ENCODE measurements at regions not wholly inside any gene's neighbourhood (a gene's known extent, or its start where the extent isn't known, plus 50 kb on each side); places are given as distances from the start of the nearest gene placed in this dataset.

- no peak for DNase-seq (ENCODE audit: low spot score in 2 of 2)
- TF ChIP-seq EP300 (IDR thresholded peaks at IDR 0.05), result no peak
- no peak for TF ChIP-seq CTCF (IDR thresholded peaks at IDR 0.05)
- TF ChIP-seq POLR2A (IDR thresholded peaks at IDR 0.05), result no peak
- H3K4me3 ChIP-seq, result no peak overlapping the region
Measured at GRCh38 chr3:194029846-194030245, 106.1 kb upstream of the HES1 start.

DNA sequence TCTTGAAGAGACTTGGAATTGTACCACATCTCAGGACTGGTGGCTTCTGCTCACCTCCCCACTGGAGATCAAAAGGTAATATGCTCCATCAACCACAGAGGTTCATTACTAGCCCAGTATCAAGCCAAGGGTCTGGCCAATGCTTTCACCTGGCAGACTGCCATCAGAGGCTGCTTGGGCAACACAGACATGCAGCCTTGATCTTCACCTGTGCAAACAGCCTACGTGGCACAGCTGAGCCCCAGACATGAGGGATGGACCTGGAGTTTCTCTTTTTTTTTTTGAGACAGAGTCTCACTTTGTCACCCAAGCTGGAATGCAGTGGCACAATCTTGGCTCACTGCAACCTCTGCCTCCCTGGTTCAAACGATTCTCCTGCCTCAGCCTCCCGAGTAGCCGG, 105.6 kb upstream of the HES1 start:
- H3K9me3 ChIP-seq, result no peaks in the 10 kb centered on the region
- H3K36me3 ChIP-seq, result no peaks in the 10 kb centered on the region
- no peaks in the 10 kb centered on the region for H3K27me3 ChIP-seq
- H3K27ac ChIP-seq, result no peak overlapping the region
- WGBS, 2 donors, result 91 to 93% methylated on average over 4 of the region's 4 CpGs
- no peak overlapping the region for H3K4me3 ChIP-seq
- H3K4me1 ChIP-seq, result peaks cover 0 to 3% (median 0%) of the 10 kb centered on the region in 4 donors
- TF ChIP-seq CTCF (IDR thresholded peaks at IDR 0.05) (no peak), EP300 (IDR thresholded peaks at IDR 0.05) (no peak), POLR2A (IDR thresholded peaks at IDR 0.05) (no peak)
- DNase-seq (ENCODE audit: low spot score in 2 of 2), result no peak

More at GRCh38 chr3:194029846-194030245, 106.1 kb upstream of the HES1 start:
- H3K27ac ChIP-seq, result no peak overlapping the region
- H3K9me3 ChIP-seq, result no peaks in the 10 kb centered on the region
- H3K27me3 ChIP-seq, result no peaks in the 10 kb centered on the region
- H3K4me1 ChIP-seq, result no peaks in the 10 kb centered on the region
- no peaks in the 10 kb centered on the region for H3K36me3 ChIP-seq

DNA sequence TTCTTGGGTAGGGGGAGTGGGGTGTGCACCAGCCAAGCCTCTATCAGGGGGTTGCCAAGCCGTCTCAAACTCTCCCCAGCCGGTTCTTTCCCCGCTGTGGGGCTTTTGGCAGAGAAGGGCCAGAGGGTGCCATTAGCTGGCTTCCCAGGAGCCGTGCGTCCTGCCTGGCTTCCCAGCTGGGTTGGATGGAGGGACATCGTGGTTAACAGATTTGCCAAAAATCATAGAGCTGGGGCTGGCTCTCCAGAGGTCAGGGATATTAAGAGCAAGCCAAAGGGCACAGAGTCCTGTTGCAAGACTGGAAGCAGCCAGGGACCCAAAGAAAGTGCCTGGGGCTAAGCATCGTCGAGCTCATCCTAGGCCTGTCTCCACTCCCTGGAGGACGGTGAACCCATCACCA, 104.6 kb upstream of the HES1 start:
- TF ChIP-seq POLR2A (IDR thresholded peaks at IDR 0.05) (no peak), CTCF (IDR thresholded peaks at IDR 0.05) (no peak), EP300 (IDR thresholded peaks at IDR 0.05) (no peak)
- Histone ChIP-seq H3K36me3 (no peaks in the 10 kb centered on the region), H3K27me3 (no peaks in the 10 kb centered on the region), H3K9me3 (no peaks in the 10 kb centered on the region), H3K4me3 (no peak overlapping the region), H3K27ac (no peak overlapping the region), H3K4me1 (peaks cover 0 to 7% (median 0%) of the 10 kb centered on the region in 4 donors)
- DNase-seq (ENCODE audit: low spot score in 2 of 2), result no peak
- 90 to 93% methylated on average over 9 of the region's 9 CpGs for WGBS, 2 donors

DNA sequence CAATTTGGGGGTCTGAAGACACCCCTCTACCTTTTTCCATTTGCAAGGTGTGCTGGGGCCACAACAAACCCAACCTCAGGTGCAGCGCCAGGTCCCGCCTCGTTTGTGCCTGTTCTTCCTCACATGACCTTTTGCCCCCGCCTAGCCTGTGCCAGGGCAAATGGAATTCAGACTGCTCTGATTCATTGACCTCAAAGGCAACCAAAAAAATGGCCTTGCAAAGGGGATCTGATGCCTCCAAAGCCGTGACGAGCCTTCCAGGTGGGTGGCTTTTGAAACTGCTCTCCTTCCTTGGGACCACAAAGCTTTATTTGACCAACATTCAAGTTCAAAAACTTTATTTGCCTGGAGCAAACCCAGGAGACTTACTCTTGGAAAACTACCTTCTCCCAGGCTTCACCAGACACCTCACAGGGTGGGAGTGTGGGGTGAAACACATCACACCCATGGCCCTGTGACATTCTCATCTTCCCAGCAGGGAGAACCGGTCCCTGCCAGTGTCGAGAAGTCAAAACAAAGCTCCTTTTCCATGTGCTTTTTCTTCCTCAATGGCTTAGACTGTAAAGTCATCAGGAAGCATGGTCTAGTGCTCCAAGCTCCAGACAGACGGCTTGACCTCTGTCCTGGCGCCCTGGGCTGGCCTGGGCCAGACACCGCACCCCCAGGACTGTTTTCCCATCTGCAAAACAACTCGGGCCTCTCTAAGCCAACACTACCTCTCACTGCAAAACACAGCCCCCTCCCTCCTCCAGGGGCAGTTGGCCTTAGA, 103.9 kb upstream of the HES1 start:
- no peaks in the 10 kb centered on the region for H3K27me3 ChIP-seq
- peaks cover 0 to 7% (median 0%) of the 10 kb centered on the region in 4 donors for H3K4me1 ChIP-seq
- H3K4me3 ChIP-seq, result no peak overlapping the region
- DNase-seq (ENCODE audit: low spot score in 2 of 2), result no peak
- H3K27ac ChIP-seq, result no peak overlapping the region
- H3K9me3 ChIP-seq, result no peaks in the 10 kb centered on the region
- TF ChIP-seq EP300 (IDR thresholded peaks at IDR 0.05) (no peak), POLR2A (IDR thresholded peaks at IDR 0.05) (no peak), CTCF (IDR thresholded peaks at IDR 0.05) (no peak)
- H3K36me3 ChIP-seq, result no peaks in the 10 kb centered on the region
- 78 to 81% methylated on average over 12 of the region's 12 CpGs for whole genome bisulfite sequencing, 2 donors

DNA sequence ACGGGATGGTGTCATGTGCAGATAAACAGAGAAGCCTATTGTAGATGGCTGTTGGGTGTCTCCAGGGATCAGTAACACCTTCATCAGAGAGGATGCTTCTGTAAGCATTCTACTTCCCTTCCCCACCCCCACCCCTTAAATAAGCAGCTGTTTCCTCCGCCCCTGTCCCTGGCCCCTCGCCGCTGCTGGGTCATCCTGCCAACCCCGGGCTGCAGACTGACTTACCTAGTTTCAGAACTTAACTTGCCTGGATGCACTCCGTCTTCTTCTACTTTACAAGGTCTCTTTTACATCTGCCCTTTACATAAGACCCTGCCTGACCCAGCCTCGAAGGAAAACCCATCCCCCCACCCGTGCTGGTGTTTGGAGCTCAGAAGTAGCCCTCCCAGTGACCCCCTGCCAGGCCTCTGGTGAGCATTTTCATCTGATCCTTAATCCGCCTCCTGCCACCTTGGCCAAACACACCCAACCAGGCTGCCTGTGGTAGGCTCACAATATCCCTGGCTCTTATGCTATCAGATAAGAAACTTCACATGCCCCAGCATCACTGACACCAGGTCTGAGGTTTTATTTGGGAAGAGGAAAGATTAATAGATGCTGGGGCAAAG, 103.0 kb upstream of the HES1 start:
- no peaks in the 10 kb centered on the region for H3K9me3 ChIP-seq
- H3K27me3 ChIP-seq, result no peaks in the 10 kb centered on the region
- DNase-seq (ENCODE audit: low spot score in 2 of 2), result no peak
- H3K36me3 ChIP-seq, result no peaks in the 10 kb centered on the region
- 66 to 68% methylated on average over 9 of the region's 9 CpGs for WGBS, 2 donors
- H3K4me1 ChIP-seq, result peaks cover 0 to 7% (median 0%) of the 10 kb centered on the region in 4 donors
- TF ChIP-seq POLR2A (IDR thresholded peaks at IDR 0.05), result no peak
- TF ChIP-seq EP300 (IDR thresholded peaks at IDR 0.05), result no peak
- TF ChIP-seq CTCF (IDR thresholded peaks at IDR 0.05), result no peak
- H3K4me3 ChIP-seq, result no peak overlapping the region
- H3K27ac ChIP-seq, result no peak overlapping the region
